Ovary (tissue), 3 donors: ENCODE measurements at regions not wholly inside any gene's neighbourhood (a gene's known extent, or its start where the extent isn't known, plus 50 kb on each side); places are given as distances from the start of the nearest gene placed in this dataset.

Experiments
- EP300 ChIP-seq: sonication (generic); formaldehyde crosslinking; IDR thresholded peaks from one replicate; pipeline ENCODE4 v1.6.1; 2017; ENCODE audit warnings: antibody characterized with exemption
- POLR2A ChIP-seq: fragments of 450-650 bp; IDR thresholded peaks from one replicate; pipeline ENCODE4 v1.6.1; 2017; ENCODE audit warnings: antibody characterized with exemption, mild to moderate bottlenecking, moderate library complexity
- TF ChIP-seq, protein P1 (sequence below), 3 donors: fragments of 450-650 bp in 2 of 3; fragments of 200-600 bp in 1 of 3; IDR thresholded peaks; one replicate each; pipeline versions ENCODE4 v1.5.1 to v1.8.0; 2016 to 2022; ENCODE audit warnings: antibody characterized with exemption in 3 of 3, mild to moderate bottlenecking in 1 of 3
- donor health status: DM: no; HTN: no; CAD: no.

- TF ChIP-seq, protein P1, sequence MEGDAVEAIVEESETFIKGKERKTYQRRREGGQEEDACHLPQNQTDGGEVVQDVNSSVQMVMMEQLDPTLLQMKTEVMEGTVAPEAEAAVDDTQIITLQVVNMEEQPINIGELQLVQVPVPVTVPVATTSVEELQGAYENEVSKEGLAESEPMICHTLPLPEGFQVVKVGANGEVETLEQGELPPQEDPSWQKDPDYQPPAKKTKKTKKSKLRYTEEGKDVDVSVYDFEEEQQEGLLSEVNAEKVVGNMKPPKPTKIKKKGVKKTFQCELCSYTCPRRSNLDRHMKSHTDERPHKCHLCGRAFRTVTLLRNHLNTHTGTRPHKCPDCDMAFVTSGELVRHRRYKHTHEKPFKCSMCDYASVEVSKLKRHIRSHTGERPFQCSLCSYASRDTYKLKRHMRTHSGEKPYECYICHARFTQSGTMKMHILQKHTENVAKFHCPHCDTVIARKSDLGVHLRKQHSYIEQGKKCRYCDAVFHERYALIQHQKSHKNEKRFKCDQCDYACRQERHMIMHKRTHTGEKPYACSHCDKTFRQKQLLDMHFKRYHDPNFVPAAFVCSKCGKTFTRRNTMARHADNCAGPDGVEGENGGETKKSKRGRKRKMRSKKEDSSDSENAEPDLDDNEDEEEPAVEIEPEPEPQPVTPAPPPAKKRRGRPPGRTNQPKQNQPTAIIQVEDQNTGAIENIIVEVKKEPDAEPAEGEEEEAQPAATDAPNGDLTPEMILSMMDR (IDR thresholded peaks at IDR 0.05): no peak
- no peak for TF ChIP-seq POLR2A
- TF ChIP-seq EP300: no peak
These were observed 545.0 kb downstream of the GBA3 start for GRCh38 chr4:23237771-23238170.
